COLO668 (cell line): ENCODE measurements at regions not wholly inside any gene's neighbourhood (a gene's known extent, or its start where the extent isn't known, plus 50 kb on each side); places are given as distances from the start of the nearest gene placed in this dataset.
A peak's percentile ranks its signal among the peaks of the same experiment; 100 is the strongest.

Source experiments
- DNase-seq: peaks from one replicate; lab custom pipeline; 2025; ENCODE audit not compliant: unreplicated experiment; lab: John Stamatoyannopoulos, UW

DNA sequence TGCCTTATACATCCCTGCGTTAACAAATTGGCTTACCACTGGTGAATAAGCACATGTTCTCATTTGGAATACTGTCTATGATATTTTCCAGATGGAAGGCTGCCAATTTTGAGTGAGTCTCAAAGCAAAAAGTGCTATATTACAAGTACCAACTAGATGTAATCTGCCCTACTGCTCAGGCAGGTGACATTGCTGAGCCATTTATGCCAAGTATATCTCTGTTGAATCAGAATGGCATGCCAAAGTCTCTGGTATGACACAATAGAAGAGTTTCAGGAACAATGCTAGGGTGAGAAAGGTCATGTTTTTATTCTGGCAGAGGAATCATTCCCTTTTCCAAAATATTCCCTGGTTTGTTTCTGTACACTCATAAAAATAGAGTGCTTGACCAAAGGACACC, 356.5 kb downstream of the CDH9 start:
- no peak for DNase-seq

DNA sequence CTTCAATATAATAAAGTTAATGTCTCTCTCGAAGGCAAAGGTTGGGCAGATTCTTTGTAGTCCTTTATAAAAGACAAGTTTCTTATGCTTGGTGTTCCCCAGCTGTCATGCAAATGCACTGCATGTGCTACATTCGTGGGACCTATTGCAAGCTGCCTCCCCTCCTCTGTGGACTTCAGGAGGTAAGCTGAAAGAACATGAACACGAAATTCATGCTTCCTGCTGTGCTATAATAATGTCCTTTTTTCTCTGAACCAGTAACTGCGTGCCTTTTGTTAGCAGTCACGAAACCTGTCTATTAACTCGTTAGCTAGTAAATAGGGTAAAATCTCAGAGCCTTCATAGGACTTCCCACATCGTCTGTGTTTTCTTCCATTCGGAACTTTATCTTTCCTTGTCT, 363.5 kb downstream of the CDH9 start:
- DNase-seq, result no peak

DNA sequence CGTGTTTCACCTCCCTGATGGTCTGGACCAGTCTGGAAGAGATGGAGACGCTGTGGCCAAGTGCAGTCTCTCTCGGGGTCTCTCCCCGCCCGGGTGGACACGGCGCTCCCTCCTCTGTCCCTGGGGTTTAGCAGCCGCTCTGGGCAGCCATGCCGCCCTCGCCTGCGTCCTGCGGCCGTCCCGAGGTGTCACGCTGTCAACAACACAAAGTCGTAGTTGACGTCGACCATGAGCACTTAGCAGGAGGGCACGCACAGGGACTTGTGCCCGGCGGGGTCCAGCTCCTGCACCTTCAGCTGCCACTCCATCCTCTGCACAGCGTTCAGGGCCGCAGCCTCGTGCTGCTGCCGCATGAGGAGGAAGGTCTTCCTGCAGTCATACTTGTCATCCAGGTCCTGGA, 368.9 kb downstream of the CDH9 start:
- no peak for DNase-seq

DNA sequence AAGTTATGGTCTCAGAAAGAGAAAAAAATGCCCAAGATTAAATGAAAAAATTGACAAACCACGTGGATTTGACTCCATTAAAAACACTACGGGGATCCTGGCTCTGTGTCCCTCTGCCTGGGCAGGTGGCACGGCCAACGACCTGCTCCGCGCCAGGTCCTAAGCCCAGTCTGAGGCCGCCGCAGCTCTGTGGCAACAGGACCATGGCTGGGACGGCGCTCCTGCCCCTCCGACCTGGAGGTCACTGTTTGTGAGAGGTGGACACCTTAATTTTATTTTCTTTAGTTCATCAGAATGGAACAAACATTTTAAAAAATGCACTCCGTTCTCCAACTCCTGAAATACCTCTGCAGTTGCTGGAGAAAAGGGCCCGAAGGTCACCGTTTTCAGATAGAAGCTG, 369.4 kb downstream of the CDH9 start:
- DNase-seq, result no peak

DNA sequence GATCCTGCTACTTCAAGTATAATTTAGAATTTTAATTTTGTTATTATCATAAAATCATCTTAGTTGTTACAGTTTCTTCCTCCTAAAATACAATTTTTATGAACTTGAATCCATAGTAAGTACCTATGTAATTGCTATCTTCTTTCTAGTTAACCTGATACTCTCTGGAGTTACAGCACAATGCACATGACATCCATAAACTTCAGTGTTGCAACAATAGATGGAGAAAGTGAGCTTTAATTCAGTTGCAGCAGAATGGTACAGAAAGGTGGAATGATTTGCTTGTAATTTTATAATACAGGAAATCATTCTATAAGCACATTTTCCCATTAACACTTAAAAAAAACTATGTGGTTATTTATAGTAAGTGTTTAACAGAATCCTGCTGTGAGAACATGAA, 372.0 kb downstream of the CDH9 start:
- no peak for DNase-seq

DNA sequence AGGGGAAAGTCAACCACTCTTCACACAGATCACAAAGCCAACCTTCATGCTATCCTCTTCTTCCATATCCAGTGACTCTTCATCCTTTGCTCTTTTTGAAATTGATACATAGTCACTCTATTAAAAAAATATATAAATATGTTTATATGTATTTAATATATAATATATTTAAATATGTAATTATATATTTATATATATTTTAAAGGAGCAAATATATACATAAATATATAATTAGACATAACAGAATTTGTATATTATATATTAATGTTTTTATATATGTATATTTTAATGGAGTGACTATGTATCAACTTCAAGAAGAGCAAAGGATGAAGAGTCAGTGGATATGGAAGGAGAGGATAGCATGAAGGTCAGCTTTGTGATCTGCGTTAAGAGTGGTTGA, 374.9 kb downstream of the CDH9 start:
- DNase-seq, result no peak

DNA sequence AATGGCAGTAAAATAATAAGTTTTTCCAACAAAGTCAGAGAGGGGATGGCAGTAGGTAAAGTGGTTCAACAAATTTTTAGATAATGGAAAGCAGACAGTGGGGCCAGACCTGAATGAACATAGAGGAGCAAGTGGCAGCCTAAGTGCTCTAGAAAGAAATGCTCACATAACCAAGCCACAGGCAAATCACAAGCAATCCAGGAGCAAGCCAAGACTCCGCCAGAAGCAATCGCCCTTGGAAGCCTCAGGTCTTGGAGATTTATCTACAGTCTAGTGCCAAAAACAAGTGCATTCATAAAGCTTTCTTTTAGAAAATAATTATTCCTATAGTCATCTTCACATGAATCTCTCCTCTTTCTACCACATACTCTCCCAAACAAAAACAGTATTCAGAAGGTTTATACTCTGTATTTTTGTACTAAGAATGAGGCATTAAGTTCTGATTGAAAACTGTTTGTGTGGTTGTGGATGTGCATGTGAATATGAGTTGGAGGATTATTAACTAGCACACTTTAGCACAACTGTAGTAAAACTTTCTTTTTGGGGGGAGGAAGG, 375.5 kb downstream of the CDH9 start:
- DNase-seq, result no peak

DNA sequence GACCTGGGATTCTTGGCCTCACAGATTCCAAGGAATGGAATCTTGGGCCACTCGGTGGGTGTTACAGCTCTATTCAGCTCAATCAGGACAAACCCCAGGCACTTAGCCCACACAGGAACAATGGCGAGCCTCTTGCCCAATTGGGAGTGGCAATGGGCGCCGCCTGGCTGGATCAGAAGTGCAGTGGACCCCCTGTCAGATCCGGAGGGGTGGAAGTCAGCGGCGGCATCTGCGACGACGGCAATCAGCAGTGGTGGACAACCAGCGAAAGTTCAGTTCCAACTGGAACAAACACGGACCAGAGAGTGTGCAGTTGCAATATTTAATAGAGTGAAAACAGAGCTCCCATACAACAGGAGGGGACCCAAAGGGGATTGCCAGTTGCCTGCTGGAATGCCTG, 378.3 kb downstream of the CDH9 start:
- DNase-seq, result no peak

DNA sequence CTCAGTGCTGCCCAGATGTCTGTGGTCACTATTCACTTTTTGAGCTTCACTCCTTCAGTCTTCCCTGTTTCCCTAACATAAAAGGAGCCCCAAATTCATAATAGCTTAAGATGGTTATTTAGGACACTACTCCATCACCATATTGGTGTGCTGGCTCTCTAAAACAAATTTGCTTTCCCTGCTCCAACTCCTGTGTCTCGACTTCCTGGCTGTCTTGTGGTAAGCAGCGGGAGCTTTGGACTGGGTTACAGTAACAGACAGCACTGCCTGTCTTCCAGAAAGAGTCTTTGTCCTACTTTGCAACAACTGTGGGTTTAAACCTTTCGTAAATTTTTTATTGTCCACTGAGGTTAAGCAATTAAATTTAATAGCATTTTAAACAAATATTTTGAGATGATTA, 389.4 kb downstream of the CDH9 start:
- DNase-seq, result no peak

DNA sequence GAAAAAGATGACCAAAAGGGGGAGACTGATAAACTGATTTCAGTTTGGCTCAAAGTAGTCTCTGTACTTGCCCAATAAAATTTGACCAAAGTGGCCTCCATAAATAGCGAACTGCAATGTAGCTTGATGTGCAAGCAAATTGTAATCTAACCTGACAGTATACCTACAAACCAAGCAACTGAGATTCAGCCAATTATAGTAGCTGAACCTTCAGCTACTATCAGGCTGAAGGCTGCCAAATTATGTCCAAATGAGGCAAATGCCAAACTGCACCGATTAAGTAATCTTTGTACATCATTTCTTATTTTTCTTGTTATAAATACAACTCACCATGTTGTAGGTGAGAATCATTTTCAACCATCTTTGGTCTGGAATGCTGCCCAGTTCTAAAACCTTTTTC, 390.6 kb downstream of the CDH9 start:
- no peak for DNase-seq

DNA sequence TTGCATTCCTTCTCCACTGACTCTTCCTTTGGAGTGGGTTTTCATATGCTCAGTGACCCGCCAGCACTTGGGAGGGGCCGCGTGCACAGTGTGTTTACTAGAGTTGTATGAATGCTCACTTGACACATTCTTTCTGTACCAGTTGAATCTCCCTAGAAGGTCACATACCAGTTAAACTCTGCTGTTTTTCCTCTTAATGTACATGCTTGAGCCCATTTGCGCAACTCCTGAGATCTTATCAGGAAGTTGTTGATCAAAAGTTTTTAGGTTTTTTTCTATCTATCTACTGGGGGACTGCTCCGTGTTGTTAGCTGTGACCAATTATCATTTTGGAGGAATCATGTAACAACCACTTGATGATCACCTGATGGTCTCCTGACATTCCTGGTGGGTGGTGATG, 392.7 kb downstream of the CDH9 start:
- no peak for DNase-seq

DNA sequence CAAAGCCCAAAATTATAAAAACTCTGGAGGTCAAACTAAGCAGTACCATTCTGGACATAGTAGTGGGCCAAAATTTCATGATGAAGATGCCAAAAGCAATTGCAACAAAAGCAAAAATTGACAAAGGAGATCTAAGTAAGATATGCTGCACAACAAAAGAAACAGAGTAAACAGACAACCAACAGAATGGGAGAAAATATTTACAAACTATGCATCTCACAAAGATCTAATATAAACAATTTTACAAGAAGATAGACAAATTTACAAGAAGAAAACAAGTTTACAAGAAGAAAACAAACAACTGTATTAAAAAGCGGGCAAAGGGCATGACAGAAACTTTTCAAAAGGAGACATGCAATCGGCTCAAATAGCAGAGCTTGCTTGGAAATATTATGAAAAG, 396.9 kb downstream of the CDH9 start:
- no peak for DNase-seq

DNA sequence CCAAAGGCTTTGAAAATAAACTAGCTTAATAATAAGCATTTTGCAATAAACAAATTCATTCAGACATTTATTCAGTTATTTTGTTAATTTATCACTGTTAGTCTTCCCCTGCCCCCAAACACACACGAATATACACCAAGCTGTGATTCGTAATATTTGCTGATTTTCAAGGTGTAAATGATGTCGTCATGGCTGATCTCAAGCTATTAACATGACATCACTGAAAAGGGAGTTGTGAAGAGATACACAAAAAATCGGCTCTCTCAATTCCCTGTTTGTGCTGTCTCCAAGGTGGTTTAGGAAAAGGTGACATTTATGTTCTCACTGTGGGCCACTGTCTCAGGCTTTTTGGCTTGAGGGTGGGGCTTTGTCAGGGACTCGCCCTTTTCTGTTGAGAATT, 413.3 kb downstream of the CDH9 start:
- no peak for DNase-seq

DNA sequence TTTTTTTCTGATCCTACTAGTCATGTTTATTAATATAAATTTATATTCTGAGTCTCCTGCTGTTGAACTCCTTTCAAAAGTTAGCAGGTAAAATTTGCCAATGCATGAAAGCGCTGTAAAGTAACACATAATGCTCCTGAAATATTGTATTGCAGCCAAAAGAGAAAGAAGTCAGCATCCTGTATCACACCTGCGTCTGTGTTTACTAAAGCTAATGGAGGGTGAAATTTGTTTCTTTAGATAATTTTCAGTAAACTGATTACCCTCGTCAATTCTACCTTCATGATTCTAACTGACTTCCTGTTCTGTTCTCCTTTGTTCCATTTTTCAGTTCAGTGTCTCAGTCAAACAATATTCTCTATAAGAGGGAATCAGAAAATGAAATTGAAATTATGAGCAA, 415.4 kb downstream of the CDH9 start:
- peak; percentile 11 for DNase-seq

DNA sequence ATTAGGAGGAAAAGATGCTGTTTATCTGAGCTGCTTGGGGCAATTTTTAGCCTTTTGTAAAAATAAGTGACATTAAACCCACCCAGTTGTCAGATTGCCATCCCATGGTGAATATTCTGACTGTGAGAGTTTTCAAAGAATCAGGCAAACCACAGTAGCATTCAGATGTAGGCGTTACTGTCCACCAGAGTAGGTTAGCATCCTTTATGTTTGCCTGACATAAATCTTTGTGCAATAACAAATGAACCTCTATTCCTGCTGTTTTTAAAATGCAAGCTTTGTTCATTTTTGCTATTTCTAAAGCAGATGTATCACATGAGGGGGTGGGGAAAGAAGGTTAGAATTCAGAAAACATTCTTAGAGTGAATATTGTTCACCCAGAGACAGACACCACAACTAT, 427.8 kb downstream of the CDH9 start:
- no peak for DNase-seq

DNA sequence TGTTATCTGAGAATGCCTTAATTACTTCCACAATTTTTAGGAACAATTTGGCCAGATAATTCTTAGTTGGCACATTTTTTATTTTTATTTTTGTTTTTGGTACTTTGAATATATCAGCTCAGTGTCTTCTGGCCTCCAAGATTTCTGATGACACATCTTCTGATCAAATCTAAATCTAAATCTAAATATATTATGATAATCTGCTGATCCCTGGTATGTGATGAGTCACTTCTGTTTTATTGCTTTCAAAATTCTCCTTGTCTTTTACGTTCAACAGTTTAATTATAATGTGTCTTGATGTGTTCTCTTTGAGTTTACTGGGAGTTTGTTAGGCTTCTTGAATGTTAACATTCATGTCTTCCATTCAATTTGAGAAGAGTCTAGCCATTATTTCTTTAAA, 436.8 kb downstream of the CDH9 start:
- no peak for DNase-seq

DNA sequence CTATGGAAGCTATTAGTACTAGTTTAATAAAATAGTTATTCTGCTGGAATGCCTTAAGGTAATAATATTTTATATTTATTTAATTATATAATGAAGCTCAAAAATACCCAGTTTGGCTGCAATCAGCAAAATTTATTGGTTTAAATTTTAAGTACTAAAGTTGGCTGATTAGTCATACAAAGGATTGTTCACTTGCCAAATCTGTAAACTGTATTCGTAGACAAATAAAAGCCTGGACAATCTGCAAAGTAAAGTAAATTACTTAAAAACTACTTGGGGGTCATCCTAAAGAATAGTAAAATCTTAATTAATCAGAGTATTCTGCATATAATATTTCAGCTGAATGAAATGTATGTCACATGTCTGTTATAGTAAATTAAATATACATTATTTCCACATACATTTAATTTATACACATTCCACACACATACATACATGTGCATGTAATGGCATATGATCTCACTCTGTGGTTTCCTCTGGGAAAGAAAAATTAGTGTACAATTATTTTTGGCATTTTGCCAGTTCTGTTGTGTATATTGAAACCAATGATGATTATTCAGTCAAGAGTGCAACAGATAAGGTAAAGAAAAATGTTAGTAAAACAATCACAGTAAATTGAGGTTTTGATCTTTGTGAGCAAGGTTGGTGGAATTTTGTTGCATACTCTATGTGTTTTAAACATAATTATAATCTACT, 455.9 kb downstream of the CDH9 start:
- DNase-seq, result no peak

DNA sequence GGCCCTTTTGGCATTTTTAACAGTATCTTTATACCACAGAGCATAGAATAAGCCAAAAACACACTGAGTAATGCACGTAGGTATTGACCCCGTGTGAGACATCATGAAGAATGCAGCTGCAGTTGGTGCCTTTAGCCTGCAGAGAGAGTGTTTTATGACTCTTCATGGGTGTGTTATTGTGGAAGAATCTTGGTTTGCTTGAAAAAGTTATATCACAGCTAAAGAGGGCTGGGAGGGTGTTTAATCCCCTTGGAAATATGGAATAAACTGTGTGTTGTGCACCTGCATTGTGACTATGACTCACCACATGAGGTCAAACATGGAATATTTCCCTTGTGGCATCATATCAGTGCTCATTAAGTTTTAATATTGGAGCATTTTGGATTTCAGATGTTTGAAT, 458.7 kb downstream of the CDH9 start:
- no peak for DNase-seq

DNA sequence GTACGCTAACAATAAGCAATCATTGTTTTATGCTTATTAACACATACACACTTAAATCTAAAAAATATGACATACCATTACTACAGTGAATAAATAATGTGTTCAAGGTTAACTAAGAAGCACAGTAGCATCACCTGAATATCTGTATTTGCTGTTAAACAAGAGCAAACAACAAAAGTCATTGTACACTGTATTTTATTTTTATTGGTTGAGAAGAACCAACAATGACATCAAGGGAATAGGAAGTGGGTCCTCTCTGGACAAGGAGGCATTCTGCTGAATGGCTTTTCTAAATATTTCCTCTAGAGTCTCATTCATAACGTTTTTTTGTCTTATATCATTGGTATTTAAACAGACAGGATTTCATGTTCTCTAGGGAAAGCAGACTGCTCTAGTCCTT, 460.4 kb downstream of the CDH9 start:
- no peak for DNase-seq

DNA sequence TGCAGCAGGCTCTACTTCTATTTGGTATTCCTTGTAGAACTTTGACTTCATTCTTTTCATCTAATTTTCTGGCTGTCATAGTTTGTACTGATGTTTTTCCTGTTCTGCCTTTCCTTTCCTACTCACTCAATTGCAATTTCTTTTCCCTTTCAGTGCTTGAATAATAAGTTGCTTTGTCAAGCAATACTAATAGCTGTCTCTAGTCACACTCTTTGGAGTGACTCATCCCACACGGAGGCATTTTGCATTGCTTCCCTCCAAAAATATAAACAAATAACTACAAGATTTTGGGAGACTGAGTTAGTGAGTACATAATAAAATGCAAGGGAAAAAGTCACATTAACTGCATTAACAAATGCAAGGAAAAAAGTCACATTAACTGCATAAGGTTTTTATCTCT, 465.9 kb downstream of the CDH9 start:
- no peak for DNase-seq

DNA sequence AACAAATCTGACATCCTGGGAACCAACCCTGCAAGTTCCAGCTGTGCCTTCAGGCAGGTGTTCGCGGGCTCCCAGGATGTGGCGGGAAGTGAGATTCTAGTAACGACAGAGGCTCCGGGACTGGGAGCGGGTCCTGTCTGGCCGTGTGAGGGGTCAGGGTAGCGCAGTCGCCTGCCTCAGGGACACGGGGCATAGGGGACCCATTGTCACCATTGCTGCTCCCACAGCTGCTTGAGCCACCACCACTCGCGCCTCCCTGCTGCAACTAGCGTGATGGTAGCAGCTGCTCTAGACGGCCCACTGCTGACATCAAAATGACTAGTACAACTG, 468.5 kb downstream of the CDH9 start:
- DNase-seq, result no peak

DNA sequence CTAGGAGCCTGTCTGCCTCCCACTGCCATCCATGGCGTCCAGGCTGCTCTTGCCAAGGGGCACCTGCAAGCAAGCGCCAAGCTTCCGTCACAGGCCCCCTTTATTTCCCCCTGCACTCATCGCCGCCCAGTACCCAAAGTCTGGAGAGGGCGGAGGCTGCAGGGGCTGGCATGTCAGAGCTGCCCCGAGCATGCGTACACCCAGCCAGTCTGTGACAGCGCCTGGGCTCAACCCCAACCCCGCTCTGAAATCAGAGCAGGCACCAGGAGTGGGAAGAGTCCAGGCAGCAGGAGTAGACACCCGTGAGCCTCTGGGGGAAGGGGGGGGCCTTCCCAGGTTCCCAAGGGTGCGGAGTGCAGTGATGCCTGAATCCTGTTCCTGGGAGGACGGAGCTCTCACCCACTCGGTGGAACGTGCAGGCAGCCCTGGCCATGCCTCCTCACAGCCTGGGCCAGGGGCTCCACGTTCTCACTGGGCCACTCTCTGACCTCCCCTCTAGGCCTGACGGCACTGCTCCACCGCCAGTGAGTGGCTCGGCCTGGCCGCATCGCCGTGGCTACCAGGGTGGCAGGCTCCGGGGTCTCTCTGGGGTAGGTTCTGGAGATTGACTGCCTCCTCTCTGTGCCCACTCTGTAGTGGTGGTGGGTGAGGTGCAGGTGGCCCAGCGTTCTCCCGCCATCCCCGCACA, 469.0 kb downstream of the CDH9 start:
- DNase-seq, result no peak

DNA sequence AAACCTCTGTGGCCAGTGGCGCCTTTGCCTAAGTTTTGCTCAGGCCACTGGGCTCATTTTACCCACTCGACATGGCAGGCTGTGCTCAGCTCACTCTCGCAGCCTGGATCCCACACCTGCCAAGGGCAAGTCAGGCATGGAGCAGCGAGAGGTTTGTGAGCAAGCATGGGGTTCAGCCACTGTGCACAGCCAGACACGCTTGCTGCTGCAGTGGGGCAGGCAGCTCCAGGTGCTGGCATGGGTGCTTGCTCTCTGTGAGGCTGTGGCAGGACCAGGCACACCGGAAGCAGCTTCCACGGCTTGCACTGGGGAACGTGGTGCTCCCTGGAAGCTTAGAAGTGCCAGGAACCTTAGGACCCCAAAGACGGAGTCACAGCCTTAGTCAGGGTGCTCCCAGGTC, 470.1 kb downstream of the CDH9 start:
- no peak for DNase-seq
